AG09319 (cell line): ENCODE measurements at regions not wholly inside any gene's neighbourhood (a gene's known extent, or its start where the extent isn't known, plus 50 kb on each side); places are given as distances from the start of the nearest gene placed in this dataset.

ENCODE experiments used
- DNase-seq: peaks from one replicate; pipeline ENCODE4 v3.0.0-alpha.2; 2010; ENCODE audit warnings: low read depth; ENCODE audit errors: extremely low read depth
- TF ChIP-seq, protein P1 (sequence below): IDR thresholded peaks from 2 replicates; pipeline ENCODE4 v1.5.1; 2011; ENCODE audit warnings: low read depth, mild to moderate bottlenecking, inconsistent platforms, low read length, moderate library complexity

GRCh38 chr11:128244871-128245270, 342.5 kb downstream of the ETS1 start:
- no peak for DNase-seq
- TF ChIP-seq, protein P1, sequence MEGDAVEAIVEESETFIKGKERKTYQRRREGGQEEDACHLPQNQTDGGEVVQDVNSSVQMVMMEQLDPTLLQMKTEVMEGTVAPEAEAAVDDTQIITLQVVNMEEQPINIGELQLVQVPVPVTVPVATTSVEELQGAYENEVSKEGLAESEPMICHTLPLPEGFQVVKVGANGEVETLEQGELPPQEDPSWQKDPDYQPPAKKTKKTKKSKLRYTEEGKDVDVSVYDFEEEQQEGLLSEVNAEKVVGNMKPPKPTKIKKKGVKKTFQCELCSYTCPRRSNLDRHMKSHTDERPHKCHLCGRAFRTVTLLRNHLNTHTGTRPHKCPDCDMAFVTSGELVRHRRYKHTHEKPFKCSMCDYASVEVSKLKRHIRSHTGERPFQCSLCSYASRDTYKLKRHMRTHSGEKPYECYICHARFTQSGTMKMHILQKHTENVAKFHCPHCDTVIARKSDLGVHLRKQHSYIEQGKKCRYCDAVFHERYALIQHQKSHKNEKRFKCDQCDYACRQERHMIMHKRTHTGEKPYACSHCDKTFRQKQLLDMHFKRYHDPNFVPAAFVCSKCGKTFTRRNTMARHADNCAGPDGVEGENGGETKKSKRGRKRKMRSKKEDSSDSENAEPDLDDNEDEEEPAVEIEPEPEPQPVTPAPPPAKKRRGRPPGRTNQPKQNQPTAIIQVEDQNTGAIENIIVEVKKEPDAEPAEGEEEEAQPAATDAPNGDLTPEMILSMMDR = no peak

GRCh38 chr11:128242451-128242850, 344.9 kb downstream of the ETS1 start:
- TF ChIP-seq, protein P1 = no peak
- no peak for DNase-seq

DNA sequence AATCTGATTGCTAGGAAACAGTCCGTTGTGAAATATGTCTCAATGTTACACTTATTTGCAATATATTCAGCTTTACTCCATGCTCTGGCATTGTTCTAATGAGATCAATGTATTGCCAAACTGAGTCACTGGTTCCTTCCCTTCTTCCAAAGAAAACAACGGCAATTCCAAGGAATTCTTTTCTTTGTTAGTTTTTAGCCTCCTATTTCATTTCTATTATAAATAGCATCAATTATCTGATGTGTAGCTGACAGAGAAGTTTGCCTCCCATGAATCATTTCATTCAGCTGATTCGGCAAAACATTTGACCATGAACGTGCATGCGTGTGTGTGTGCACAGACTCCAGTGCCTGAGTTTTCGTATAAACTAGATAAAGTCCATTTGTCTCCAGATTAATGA, 346.8 kb downstream of the ETS1 start:
- peak; percentile 49 for DNase-seq
- TF ChIP-seq, protein P1 = no peak

DNA sequence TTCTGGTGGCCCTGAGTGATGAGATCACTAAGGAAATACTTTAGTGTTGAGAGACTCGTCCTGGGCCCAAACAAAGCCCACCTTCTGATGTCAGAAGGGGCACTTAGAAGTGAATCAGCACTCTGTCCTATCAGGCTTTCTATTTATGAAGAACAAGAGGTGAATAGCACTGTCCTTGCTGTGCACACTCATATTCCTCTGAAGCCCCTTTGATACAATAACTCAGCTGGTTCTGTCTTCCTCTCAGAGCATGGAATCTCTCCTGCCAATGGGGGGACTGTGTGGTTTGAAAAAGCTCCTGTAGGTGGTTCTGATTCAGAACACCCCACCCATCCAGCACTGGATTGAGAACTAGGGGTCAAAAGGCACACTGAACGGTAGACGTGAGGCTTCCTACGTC, 348.1 kb downstream of the ETS1 start:
- TF ChIP-seq, protein P1 = no peak
- DNase-seq = no peak

DNA sequence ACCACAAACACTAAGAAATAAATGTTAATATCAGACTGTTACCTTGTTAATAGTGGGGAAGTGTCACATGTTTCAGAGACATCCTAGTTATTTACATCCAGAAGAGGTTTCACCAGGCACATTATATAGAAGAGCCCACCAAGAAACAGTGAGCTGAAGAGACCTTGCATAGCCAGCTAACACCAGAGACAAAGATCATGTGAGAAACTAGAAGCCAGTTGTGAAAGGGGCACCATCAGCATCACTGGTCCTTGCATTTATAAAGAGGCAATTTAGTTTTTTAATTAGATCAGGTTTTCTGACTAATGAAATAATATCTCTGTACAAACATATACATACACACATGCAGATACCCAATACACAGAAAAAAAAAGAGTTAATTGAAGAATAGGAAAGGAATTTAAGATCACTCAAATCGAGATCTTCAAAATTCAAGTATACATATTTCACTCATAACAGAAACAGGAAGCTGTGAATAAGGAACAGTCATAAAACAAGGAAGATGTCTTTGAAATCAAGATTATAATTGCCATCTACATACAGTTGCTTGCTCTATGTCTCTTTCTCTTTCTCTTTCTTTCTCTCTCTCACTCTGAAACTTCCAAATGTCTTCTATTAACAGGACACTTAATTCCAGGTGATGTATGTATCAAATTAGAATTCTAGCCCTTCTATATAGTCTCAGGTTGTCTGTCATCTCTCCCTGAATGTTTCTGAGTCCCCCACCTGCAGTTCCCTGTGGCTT, 348.7 kb downstream of the ETS1 start:
- no peak for DNase-seq
- TF ChIP-seq, protein P1 = no peak

- TF ChIP-seq, protein P1 = no peak
- DNase-seq = no peak
These were observed 350.6 kb downstream of the ETS1 start for GRCh38 chr11:128236506-128237498.

- TF ChIP-seq, protein P1 = no peak
These were observed 351.4 kb downstream of the ETS1 start for GRCh38 chr11:128235958-128236357.

More at GRCh38 chr11:128235958-128236357, 351.4 kb downstream of the ETS1 start:
- DNase-seq = no peak
